ENCODE measurements at regions not wholly inside any gene's neighbourhood (a gene's known extent, or its start where the extent isn't known, plus 50 kb on each side); places are given as distances from the start of the nearest gene placed in this dataset.

DNA sequence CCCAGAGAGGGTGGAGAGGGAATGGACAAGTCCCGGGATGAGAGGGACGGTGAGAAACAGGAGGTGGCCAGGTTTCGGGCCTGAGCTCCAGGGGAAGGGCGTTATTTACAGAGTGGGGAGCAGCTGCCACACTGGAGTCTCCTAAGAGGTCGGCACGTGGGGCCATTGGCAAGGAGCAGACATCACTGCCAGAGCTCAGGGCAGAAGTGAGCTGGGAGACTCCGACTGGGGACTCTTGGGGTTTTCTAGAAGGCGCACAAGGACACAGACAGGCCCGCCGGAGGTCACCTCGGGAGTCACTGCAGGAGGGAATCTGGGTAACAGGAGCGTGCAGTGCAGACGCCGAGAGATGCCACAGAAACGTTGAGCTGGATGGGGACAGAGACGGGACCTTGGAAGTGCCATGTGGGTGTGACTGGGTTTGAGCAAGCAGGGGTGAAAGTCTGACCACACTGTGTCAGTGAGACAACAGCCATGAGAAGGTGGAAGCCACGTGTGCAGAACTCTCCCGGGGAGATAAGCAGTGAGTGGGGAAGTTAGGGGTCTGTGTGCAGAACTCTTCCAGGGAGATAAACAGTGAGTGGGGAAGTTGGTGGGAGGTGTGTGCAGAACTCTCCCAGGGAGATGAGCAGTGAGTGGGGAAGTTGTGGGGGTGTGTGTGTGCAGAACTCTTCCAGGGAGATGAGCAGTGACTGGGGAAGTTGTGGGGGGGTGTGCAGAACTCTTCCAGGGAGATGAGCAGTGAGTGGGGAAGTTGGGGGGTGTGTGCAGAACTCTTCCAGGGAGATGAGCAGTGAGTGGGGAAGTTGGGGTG, 187.5 kb downstream of the SHANK2 start:
- Mint-ChIP-seq H3K4me3 (no peak overlapping the region), H3K9me3 (no peaks in the 10 kb centered on the region), H3K27ac (no peak overlapping the region), H3K36me3 (ENCODE audit: low read depth) (no peaks in the 10 kb centered on the region), H3K4me1 (no peaks in the 10 kb centered on the region), H3K27me3 (peaks cover 27% of the 10 kb centered on the region)
- ATAC-seq (replicated peaks) = no peak

DNA sequence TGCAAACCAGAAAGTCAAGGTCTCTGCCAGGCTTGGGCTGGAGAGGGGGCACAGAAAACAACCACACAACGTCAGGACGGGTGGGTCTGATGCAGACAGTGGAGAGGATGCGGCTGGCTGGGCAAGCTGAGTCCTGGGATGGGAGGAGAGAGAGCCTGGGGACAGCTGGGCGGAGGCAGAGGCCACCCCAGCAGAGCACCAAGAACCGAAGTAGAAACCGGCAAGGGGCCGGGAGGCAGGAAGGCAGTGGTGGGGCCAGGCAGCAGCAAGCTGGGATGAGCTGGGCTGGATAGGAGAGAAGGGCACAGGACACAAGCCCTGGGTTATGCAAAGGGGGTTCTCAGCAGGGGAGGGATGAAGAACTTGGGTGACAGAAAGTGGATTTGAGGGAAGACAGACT, 188.2 kb downstream of the SHANK2 start:
- Mint-ChIP-seq H3K27ac (no peak overlapping the region), H3K9me3 (no peaks in the 10 kb centered on the region), H3K27me3 (peaks cover 27% of the 10 kb centered on the region), H3K36me3 (ENCODE audit: low read depth) (no peaks in the 10 kb centered on the region), H3K4me3 (no peak overlapping the region), H3K4me1 (no peaks in the 10 kb centered on the region)
- ATAC-seq (replicated peaks) = no peak

DNA sequence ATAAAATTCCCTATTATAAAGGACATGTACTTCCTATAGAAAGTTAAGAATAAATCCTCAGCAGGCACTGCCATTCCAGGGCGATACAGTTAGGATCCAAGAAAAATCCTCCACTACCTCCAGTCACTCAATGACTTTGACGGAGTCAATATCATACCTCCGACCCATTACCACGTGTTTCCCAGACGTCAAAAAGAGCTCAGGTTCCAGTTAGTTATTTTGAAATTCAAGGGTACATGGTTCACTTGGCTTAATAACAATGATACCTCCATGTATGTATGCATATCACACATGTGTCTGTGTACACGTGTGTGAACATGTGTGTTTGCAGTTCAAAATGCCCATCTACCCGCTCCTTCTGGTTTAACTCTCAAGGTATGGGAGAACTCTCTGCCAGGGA, 189.2 kb downstream of the SHANK2 start:
- Mint-ChIP-seq H3K27me3 (peaks cover 27% of the 10 kb centered on the region), H3K4me1 (no peaks in the 10 kb centered on the region), H3K4me3 (no peak overlapping the region), H3K27ac (no peak overlapping the region), H3K36me3 (ENCODE audit: low read depth) (no peaks in the 10 kb centered on the region), H3K9me3 (no peaks in the 10 kb centered on the region)
- ATAC-seq (replicated peaks) = no peak

DNA sequence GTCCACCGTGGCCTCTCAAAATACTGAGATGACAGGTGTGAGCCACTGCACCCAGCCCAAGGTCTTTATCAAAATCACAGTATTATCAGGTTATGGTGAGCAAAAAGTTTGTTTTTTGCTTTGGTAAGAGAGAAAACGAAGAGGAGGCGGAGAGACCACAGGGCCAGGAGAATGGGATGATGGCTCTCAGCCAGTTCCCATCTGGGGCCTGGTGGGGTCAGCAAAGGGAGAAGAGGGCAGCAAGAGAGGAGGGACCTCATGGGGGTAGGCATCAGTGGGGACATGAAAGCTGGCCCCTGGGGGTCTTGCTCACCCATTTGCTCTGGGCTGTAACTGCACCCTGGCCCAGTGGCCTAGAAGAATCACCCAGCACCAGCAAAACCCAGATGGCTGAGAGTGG, 190.2 kb downstream of the SHANK2 start:
- H3K4me1 Mint-ChIP-seq = no peaks in the 10 kb centered on the region
- no peak overlapping the region for H3K4me3 Mint-ChIP-seq
- H3K27me3 Mint-ChIP-seq = peaks cover 27% of the 10 kb centered on the region
- no peak for ATAC-seq (replicated peaks)
- H3K9me3 Mint-ChIP-seq = no peaks in the 10 kb centered on the region
- H3K36me3 Mint-ChIP-seq (ENCODE audit: low read depth) = no peaks in the 10 kb centered on the region
- no peak overlapping the region for H3K27ac Mint-ChIP-seq

GRCh38 chr11:71060391-71060791, 192.0 kb downstream of the SHANK2 start:
- Mint-ChIP-seq H3K4me3 (no peak overlapping the region), H3K9me3 (no peaks in the 10 kb centered on the region), H3K27me3 (peaks cover 29% of the 10 kb centered on the region), H3K36me3 (ENCODE audit: low read depth) (no peaks in the 10 kb centered on the region), H3K4me1 (no peaks in the 10 kb centered on the region), H3K27ac (no peak overlapping the region)
- ATAC-seq (replicated peaks) = no peak

GRCh38 chr11:71059662-71060061, 192.7 kb downstream of the SHANK2 start:
- H3K27me3 Mint-ChIP-seq = peaks cover 22% of the 10 kb centered on the region
- ATAC-seq (replicated peaks) = no peak
- no peaks in the 10 kb centered on the region for H3K9me3 Mint-ChIP-seq
- H3K4me3 Mint-ChIP-seq = no peak overlapping the region
- H3K36me3 Mint-ChIP-seq (ENCODE audit: low read depth) = no peaks in the 10 kb centered on the region
- H3K4me1 Mint-ChIP-seq = no peaks in the 10 kb centered on the region
- H3K27ac Mint-ChIP-seq = no peak overlapping the region

DNA sequence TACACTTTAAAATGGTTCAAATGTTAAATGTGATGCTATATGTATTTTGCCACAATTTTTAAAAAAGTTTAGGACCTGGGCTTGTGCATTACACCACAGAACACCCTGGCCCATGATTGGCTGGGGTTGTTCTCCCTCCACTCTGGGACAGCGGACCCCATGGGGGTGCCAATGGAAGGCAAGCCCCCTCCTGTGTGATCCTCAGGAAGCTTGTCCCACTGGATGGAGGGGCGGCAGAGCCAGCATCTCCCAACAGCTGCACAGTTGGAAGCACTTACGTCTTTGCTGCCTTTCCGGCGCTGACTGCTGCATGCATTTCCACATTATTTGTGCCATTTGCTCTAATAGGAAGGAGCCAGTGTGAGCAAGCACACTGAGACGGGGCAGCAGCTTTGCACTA, 196.5 kb downstream of the SHANK2 start:
- no peak for ATAC-seq (replicated peaks)
- Mint-ChIP-seq H3K36me3 (ENCODE audit: low read depth) (no peaks in the 10 kb centered on the region), H3K4me1 (no peaks in the 10 kb centered on the region), H3K9me3 (no peaks in the 10 kb centered on the region), H3K4me3 (no peak overlapping the region), H3K27ac (no peak overlapping the region), H3K27me3 (peaks cover 3% of the 10 kb centered on the region)
